ENCODE measurements at regions not wholly inside any gene's neighbourhood (a gene's known extent, or its start where the extent isn't known, plus 50 kb on each side); places are given as distances from the start of the nearest gene placed in this dataset.
"Not testable (repeated sequence)": the region's sequence is repeated elsewhere in the genome, so short reads cannot be mapped to it uniquely, and the experiment has no call there.

DNA sequence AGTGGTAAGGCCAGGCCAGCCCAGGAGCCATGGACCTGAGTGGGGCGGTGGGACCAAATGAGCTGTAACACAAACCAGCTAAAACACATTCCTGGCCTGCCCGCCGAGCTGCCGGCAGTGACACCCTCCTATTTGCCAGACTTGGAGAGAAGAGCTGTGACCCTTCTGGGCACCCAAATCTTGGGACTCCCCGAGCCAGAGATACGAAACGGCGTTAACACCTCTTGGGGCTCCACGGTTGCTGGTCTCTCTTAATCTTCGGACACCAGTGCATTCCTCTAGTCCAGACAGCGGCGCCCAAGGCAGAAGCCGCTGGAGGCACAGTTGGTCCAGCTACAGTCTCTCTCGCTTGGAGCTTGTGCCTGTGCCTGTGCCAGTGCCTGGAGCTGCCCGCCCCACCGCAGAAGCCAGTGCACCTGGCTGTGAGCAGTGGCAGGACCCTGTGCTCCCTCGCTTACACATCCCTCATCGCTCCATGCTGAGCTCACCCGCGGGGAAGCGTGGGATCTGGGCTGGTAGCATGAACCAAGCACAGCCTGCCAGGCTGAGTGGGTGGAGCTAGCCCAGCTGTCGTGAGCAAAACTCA, 147.2 kb upstream of the KLHL1 start:
- DNase-seq (ENCODE audit: low spot score) = peak; percentile 6

DNA sequence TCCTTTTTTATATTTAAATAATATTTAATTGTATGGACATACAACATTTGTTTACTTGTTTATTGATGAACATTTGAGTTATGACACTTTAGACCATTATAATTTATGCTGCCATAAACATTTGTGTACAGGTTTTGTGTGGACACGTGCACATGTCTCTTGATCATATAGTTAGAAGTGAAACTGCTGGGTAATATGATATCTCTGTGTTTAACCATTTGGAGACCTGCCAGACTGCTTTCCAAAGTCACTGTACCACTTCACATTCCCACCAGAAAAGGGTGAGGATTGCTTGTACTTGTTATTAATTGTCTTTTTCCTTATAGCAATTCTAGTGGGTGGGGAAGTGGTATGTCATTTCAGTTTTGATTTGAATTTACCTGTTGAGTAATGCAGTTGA, 145.6 kb upstream of the KLHL1 start:
- DNase-seq (ENCODE audit: low spot score) = no peak

DNA sequence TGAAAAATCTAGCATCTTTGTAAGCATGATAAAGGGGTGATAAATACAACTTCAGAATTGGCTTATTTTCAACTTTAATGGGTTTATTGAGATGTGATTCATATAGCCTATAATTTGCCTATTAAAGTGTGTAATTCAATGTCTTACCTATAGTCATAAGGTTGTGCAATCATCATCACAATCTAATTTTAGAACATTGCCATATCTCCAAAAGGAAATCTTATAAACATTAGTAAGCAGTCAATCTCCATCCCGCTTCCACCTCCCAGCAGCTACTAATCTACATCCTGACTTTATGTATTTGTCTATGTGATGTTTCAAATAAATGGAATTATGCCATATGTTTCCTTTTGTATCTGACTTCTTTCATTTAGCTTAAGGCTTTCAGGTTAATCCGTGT, 145.2 kb upstream of the KLHL1 start:
- no peak for DNase-seq (ENCODE audit: low spot score)

DNA sequence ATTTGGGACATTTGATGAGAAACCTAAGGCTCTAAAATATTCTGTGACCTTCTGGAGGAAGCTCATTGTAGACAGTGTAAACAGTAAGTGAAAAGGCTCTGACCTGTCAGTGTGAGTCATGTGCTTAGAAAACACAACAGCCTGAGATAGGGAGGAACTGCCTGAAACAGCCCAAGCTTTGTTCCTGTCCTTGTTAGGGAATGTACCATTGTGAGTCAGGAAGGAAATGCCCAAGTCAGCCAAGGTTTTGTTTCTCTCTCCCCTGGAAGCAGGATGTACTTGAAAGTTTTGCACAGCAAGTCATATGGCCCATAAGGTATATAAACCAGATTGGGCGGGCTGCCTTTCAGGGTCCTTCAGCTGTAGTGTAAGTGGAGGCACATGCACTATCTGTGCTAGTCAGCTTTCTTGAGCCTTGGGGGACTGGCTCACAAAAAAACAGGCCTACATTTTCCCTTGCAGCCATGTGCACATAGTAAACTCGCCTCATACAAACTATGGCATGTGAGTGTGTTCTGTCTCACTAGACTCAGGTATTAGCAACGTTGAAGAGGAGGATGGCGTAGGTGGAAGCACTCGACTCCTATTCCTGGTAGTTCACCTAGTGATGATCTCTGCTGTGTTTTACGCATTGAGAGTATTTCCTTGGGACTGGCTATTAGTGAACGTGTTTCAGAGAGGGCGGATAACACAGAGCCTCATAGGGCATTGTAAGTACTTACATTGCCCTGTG, 141.2 kb upstream of the KLHL1 start:
- no peak for DNase-seq (ENCODE audit: low spot score)

DNA sequence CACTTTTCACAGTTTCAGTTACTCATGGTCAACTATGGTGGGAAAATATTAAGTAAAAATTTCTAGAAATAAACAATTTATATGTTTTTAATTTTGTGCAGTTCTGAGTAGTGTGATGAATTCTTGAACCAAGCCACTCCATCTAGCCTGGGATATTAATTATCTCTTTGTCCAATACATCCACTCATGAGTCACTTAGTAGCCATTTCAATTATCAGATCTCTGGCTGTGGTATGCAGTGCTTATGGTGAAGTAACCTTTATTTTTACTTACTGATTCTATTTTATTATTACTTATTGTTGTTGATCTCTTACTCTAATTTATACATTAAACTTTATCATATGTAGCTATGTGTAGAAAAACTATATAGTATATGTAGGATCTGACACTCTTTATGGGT, 128.9 kb upstream of the KLHL1 start:
- no peak for DNase-seq (ENCODE audit: low spot score)

DNA sequence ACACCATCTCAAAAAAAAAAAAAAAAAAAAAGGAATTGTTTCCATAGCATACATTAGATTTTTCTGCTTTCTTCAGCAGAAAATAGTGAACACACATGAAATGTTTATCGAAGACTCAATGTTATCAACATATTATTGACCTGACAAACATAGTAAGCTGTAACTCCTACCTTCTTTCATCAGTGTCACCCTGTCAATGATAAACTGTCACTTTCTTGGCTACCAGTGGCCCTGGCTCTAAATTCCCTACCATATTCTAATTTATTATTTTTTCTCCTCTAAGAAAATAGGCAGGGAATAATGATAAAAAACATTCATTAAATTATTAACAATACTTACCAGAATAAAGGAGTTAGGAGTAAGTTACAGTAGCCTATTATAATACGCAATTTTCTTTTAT, 127.3 kb upstream of the KLHL1 start:
- no peak for DNase-seq (ENCODE audit: low spot score)

DNA sequence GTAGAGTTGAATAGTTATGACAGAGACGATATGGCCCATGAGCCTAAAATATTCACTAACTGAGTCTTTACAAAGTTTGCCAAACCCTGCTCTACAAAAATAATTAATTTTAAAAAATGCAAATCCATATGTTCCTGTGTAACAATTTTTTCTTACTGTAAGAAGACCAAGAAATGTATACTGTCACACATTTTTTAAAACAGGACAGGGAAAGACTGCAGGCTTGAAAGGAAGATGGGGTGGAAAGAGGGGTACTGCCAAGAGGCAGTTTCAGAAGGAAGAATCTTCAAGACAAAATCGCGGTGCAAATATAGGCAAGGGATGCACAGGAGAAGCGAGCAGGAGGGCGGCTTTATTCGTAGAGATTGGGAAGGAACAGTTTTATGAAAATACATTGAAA, 115.7 kb upstream of the KLHL1 start:
- DNase-seq (ENCODE audit: low spot score) = no peak

DNA sequence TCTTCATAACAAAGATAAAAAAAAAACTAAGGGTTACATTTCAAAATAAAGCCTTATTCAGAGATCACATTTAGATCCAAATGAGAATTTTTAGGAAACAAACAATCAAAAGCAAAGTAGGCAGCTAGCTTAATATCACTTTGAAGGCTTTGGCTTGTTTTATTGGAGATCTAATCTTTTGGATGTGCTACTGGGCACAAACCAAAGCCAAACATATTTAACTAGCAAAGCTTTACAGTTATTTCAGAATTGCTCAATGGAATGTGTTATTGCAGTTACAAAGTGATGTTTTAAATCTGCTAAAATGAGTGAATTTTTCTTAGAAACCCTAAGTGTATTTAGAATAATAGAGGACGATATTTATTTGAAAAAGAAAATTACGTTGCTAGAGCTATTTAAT, 114.7 kb upstream of the KLHL1 start:
- no peak for DNase-seq (ENCODE audit: low spot score)

DNA sequence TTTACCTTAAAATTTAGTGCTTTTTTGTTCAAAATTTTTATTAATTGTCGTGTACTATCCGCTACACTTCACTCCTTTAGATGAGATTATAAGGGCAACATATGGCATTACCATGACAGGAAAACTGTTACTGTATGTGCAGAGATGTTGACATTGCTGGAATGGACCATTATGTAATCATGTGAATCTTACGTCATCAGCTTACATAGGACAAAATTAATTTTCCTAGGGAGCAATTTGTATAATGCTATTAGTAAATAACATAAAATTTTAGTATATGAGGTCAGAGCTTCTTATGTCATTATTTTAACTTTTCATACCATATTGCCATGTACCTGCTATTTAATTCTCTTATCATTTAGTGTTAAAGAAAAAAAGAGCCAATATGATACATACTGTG, 110.4 kb upstream of the KLHL1 start:
- no peak for DNase-seq (ENCODE audit: low spot score)

DNA sequence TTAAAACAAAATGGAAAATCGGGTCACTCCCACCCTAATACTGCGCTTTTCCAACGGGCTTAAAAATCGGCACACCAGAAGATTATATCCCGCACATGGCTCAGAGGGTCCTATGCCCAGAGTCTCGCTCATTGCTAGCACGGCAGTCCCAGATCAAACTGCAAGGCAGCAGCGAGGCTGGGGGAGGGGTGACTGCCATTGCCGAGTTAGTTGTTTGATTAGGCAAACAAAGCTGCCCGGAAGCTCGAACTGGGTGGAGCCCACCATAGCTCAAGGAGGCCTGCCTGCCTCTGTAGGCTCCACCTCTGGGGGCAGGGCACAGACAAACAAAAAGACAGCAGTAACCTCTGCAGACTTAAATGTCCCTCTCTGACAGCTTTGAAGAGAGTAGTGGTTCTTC, 100.7 kb upstream of the KLHL1 start:
- DNase-seq (ENCODE audit: low spot score) = not testable (repeated sequence)

DNA sequence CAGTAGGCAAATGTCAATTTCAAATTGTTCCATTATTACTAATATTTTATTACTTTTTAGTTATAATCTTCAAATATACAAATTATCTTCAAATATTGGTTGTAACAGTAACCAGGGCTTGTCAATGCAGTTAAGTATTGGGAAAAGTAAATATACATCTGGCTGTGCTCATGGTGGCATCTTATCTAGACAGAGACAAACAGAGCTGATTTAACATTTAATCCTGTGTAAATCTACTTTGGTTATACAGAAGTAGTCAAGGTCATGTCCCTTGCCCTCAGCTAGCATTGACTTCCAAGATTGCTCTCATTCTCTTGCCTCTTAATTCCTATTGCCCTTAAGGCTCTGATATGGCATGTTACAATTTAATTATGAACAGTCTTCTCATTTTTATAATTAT, 98.4 kb upstream of the KLHL1 start:
- DNase-seq (ENCODE audit: low spot score) = no peak

DNA sequence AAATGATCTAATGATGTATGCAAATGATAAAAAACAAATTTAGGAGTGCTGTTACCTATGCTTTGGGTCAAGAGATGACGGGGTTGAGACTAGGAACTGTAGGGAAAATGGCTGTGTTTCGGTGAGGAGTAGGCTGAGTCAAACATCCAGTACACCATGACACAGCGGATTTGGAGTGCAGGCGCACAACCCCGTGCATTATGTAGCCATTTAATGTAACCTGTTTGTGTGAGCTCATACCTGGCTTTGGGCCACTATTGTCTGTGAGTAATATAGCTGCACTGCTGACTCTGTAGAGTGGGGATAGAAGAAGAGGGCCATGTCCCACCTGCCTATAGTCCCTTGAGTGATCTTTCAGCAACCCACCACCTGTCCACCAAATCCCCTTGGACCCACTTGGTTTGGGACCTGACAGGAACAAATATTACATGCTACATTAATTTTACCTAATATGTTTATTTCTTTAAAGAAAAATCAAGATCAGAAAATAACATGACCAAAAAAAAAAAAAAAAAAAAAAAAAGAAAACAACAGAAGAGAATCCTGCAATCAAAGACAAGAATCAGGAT, 95.5 kb upstream of the KLHL1 start:
- no peak for DNase-seq (ENCODE audit: low spot score)

DNA sequence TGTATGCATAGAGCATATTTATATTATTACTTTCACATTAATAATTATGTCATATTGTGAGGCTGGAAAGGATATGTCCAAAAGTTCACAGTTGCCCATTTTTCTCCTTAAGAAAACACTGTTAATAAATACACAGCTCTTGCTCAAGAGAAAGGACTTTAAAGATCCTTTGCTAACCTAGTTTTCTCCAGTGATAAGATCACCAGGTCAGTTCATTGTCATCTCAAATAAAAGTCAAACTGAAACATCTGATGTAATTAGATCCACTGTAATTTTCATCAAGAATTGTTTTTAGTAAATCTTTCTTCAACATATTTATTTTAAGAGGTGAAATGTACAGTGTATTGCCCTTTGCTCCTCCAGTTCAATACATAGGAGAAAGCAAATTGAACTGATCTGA, 82.8 kb upstream of the KLHL1 start:
- DNase-seq (ENCODE audit: low spot score) = no peak

DNA sequence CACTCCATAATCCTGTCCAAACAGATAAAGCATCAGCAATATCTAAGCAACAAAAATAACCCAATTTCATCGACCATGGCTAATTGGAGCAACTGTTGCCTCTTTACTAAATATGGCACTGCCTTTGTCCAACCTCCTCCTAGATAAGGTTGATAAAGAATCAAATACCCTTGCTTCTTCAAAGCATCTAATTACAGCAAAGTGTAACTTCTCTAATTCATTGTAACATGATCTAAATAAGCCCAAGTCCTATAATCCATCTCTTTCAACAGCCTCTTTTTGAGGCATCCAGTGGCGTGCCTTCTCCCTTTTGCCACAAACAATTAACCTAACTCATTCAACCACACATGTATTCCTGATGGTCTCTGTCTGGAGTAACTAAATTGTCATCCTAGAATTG, 81.7 kb upstream of the KLHL1 start:
- DNase-seq (ENCODE audit: low spot score) = no peak

DNA sequence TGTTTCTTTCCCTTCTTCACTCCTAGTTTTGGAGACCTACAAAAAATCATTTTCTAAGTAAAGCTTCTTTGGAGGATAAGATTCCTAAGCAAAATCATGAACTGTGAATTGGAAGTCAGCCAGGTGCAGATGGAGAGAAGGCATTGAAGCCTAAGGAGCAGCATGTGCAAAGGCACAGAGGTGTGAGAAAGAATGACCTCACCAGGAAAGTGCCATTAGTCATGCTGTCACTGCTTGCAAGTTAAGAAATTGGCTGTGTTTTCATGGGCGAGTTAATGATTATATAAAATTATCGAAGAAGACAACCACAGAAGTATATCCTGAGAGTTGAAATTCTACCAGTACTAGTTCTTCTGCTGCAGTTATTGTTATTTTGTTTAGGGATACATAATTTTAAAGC, 80.3 kb upstream of the KLHL1 start:
- no peak for DNase-seq (ENCODE audit: low spot score)

DNA sequence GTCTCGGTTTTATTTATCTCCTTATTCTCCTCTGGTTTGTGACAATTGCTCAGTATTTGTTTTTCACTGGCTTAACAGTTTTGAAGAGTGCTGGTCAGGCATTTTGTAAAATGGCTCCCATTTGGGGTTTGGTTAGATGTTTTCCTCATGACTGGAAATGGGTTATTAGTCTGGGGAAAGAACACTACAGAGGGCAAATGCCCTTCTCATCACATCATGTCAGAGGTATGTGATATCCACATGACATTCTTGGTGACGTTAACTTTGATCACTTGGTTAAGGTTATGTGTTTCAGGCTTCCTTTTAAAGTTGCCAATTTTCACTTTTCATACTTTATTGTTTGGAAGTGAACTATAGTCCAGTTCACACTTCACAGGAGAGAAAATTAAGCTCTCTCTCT, 74.8 kb upstream of the KLHL1 start:
- no peak for DNase-seq (ENCODE audit: low spot score)
